Neuronal stem cell (in vitro differentiated cells): ENCODE measurements at regions not wholly inside any gene's neighbourhood (a gene's known extent, or its start where the extent isn't known, plus 50 kb on each side); places are given as distances from the start of the nearest gene placed in this dataset.

Source experiments
- DNase-seq: peaks from one replicate; pipeline ENCODE4 v3.0.0-alpha.2; 2013; ENCODE audit warnings: low spot score
- H2AFZ ChIP-seq: one replicate; pipeline ENCODE4 v1.6.1; 2013; ENCODE audit warnings: mild to moderate bottlenecking, low read length, inconsistent platforms
- H2AK5ac ChIP-seq: 2 replicates; pipeline ENCODE4 v1.6.1; 2013; ENCODE audit warnings: low read depth, mild to moderate bottlenecking, inconsistent platforms, low read length, moderate library complexity, mixed read lengths
- H2BK120ac ChIP-seq: 2 replicates; pipeline ENCODE4 v1.6.1; 2013; ENCODE audit warnings: low read depth, mild to moderate bottlenecking, inconsistent platforms, low read length, moderate library complexity, mixed read lengths
- H2BK12ac ChIP-seq: one replicate; pipeline ENCODE4 v1.6.1; 2013; ENCODE audit warnings: low read length, inconsistent platforms
- H2BK15ac ChIP-seq: 2 replicates; pipeline ENCODE4 v1.6.1; 2013; ENCODE audit warnings: mild to moderate bottlenecking, low read length, inconsistent platforms, mixed read lengths
- H2BK5ac ChIP-seq: one replicate; pipeline ENCODE4 v1.6.1; 2013; ENCODE audit warnings: inconsistent platforms, mild to moderate bottlenecking, low read length, moderate library complexity
- H3K14ac ChIP-seq: one replicate; pipeline ENCODE4 v1.6.1; 2013; ENCODE audit warnings: low read length, inconsistent platforms
- H3K18ac ChIP-seq: 2 replicates; pipeline ENCODE4 v1.6.1; 2013; ENCODE audit warnings: low read length, inconsistent platforms
- H3K23ac ChIP-seq: 2 replicates; pipeline ENCODE4 v1.6.1; 2013; ENCODE audit warnings: low read depth, mild to moderate bottlenecking, mixed read lengths, low read length, inconsistent platforms; ENCODE audit not compliant: poor library complexity
- H3K27ac ChIP-seq: replicated peaks from 3 replicates; pipeline ENCODE4 v1.5.1; 2013; ENCODE audit warnings: low read length, inconsistent platforms
- H3K27me3 ChIP-seq, 3 experiments: 2 replicates each; pipeline ENCODE4 v1.6.1; 2013; ENCODE audit warnings: low read length in 3 of 3, mild to moderate bottlenecking in 2 of 3, inconsistent platforms in 1 of 3, low read depth in 1 of 3, mixed read lengths in 1 of 3, moderate library complexity in 1 of 3; ENCODE audit not compliant: control insufficient read depth in 3 of 3, insufficient read depth in 3 of 3
- H3K36me3 ChIP-seq, 2 donors: replicated peaks in 1 of 2; 2 replicates each; pipeline ENCODE4 v1.6.1; 2013; ENCODE audit warnings: low read length in 2 of 2; ENCODE audit not compliant: control insufficient read depth in 2 of 2, insufficient read depth in 2 of 2
- H3K4ac ChIP-seq: 2 replicates; pipeline ENCODE4 v1.6.1; 2013; ENCODE audit warnings: inconsistent platforms, mild to moderate bottlenecking, low read length, moderate library complexity
- H3K4me1 ChIP-seq, 2 donors: 1 replicate in 1 of 2; 2 replicates in 1 of 2; pipeline ENCODE4 v1.6.1; 2013; ENCODE audit warnings: low read length in 2 of 2, low read depth in 1 of 2; ENCODE audit not compliant: control insufficient read depth in 2 of 2, insufficient read depth in 1 of 2
- H3K4me2 ChIP-seq: one replicate; pipeline ENCODE4 v1.6.1; 2013; ENCODE audit warnings: mild to moderate bottlenecking, low read length, inconsistent platforms; ENCODE audit not compliant: insufficient read depth, poor library complexity, severe bottlenecking
- H3K4me3 ChIP-seq, 2 donors: 2 replicates each; pipeline ENCODE4 v1.5.1; 2013; ENCODE audit warnings: low read length in 2 of 2, mild to moderate bottlenecking in 2 of 2, inconsistent platforms in 1 of 2, moderate library complexity in 1 of 2
- H3K79me1 ChIP-seq: one replicate; pipeline ENCODE4 v1.6.1; 2013; ENCODE audit warnings: low read depth, mild to moderate bottlenecking, inconsistent platforms, low read length, moderate library complexity
- H3K9ac ChIP-seq: one replicate; pipeline ENCODE4 v1.6.1; 2013; ENCODE audit warnings: mild to moderate bottlenecking, low read depth, low read length, inconsistent platforms; ENCODE audit not compliant: poor library complexity
- H3K9me3 ChIP-seq, 2 donors: replicated peaks in 1 of 2; 2 replicates each; pipeline versions ENCODE3 to v1.6.1; 2013; ENCODE audit warnings: low read length in 2 of 2, mild to moderate bottlenecking in 2 of 2, inconsistent platforms in 1 of 2, low read depth in 1 of 2, mixed read lengths in 1 of 2, moderate library complexity in 1 of 2; ENCODE audit not compliant: control insufficient read depth in 2 of 2, insufficient read depth in 1 of 2
- H4K8ac ChIP-seq: one replicate; pipeline ENCODE4 v1.6.1; 2013; ENCODE audit warnings: low read depth, mild to moderate bottlenecking, inconsistent platforms, low read length, moderate library complexity
- H4K91ac ChIP-seq: one replicate; pipeline ENCODE4 v1.6.1; 2013; ENCODE audit warnings: low read length, low read depth, mild to moderate bottlenecking, inconsistent platforms; ENCODE audit not compliant: poor library complexity
- WGBS, 2 donors: extraction: QIAGEN DNeasy Blood & Tissue Kit; methylation state at CpG; one replicate each; pipeline ENCODE4 v1.1.7; 2013; ENCODE audit warnings: missing lambda C conversion rate in 2 of 2, mixed read lengths in 1 of 2; ENCODE audit not compliant: insufficient read length in 2 of 2, insufficient replicate concordance in 1 of 2; ENCODE audit errors: extremely low coverage in 2 of 2; 5-methylcytosine and 5-hydroxymethylcytosine counted together

- no peak overlapping the region for H2BK120ac ChIP-seq
- no peak overlapping the region for H2BK15ac ChIP-seq
- H3K23ac ChIP-seq: no peak overlapping the region
- DNase-seq: no peak
- H3K27me3 ChIP-seq: no peaks in the 10 kb centered on the region
- no peak overlapping the region for H2BK5ac ChIP-seq
- H3K9ac ChIP-seq: no peak overlapping the region
- no peak overlapping the region for H2AFZ ChIP-seq
- no peak overlapping the region for H4K91ac ChIP-seq
- H3K4me1 ChIP-seq: peaks cover 5 to 6% of the 10 kb centered on the region in 2 donors
- H3K18ac ChIP-seq: no peak overlapping the region
- H3K14ac ChIP-seq: no peak overlapping the region
- H3K4me3 ChIP-seq: no peak overlapping the region
- no peak overlapping the region for H2AK5ac ChIP-seq
- H3K27ac ChIP-seq: no peak overlapping the region
- no peaks in the 10 kb centered on the region for H3K36me3 ChIP-seq
- no peak overlapping the region for H3K4me2 ChIP-seq
- no CpG with 5 or more reads among the region's 10 CpGs for WGBS, 2 donors
- no peak overlapping the region for H4K8ac ChIP-seq
- H3K4ac ChIP-seq: no peak overlapping the region
- no peak overlapping the region for H2BK12ac ChIP-seq
- no peaks in the 10 kb centered on the region for H3K79me1 ChIP-seq
- H3K9me3 ChIP-seq: peaks cover 0 to 10% of the 10 kb centered on the region in 2 donors
These were observed 593.1 kb upstream of the CDH5 start for GRCh38 chr16:65773301-65773874.

GRCh38 chr16:65772134-65772732 lies 594.3 kb upstream of the CDH5 start:
- no peak overlapping the region for H3K4me2 ChIP-seq
- H2BK12ac ChIP-seq: no peak overlapping the region
- peaks cover 0 to 8% of the 10 kb centered on the region in 2 donors for H3K9me3 ChIP-seq
- H3K4me3 ChIP-seq: no peak overlapping the region
- no peaks in the 10 kb centered on the region for H3K36me3 ChIP-seq
- H3K23ac ChIP-seq: no peak overlapping the region
- no peak overlapping the region for H2AK5ac ChIP-seq
- no peak for DNase-seq
- H2AFZ ChIP-seq: no peak overlapping the region
- no peak overlapping the region for H2BK5ac ChIP-seq
- H3K18ac ChIP-seq: no peak overlapping the region
- WGBS, 2 donors: no CpG with 5 or more reads among the region's 5 CpGs
- no peaks in the 10 kb centered on the region for H3K27me3 ChIP-seq
- no peak overlapping the region for H4K8ac ChIP-seq
- no peak overlapping the region for H2BK120ac ChIP-seq
- no peak overlapping the region for H3K9ac ChIP-seq
- no peak overlapping the region for H3K27ac ChIP-seq
- no peak overlapping the region for H2BK15ac ChIP-seq
- peaks cover 7 to 13% of the 10 kb centered on the region in 2 donors for H3K4me1 ChIP-seq
- no peak overlapping the region for H3K14ac ChIP-seq
- no peak overlapping the region for H4K91ac ChIP-seq
- no peaks in the 10 kb centered on the region for H3K79me1 ChIP-seq
- H3K4ac ChIP-seq: no peak overlapping the region

DNA sequence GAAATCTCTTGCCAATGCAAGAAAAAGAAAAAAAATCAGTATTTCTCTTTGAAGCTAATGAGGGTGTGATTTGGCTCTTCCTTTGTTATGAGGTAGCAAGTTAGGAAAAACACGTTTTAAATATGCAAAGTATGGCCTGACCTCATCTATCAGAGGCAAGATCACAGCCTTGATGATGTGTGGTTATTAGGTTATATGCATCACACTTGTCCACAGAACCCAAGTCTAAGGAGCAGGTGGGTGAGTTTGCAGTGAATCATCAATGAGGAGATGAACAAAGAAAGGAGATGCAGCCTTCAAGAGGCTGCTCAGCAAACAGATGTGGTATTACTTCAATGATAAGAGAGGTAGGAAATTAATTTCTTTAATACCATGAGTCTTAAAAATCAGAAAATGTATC lies 594.8 kb upstream of the CDH5 start:
- H2BK5ac ChIP-seq: no peak overlapping the region
- H3K9me3 ChIP-seq: peaks cover 0 to 8% of the 10 kb centered on the region in 2 donors
- no peaks in the 10 kb centered on the region for H3K79me1 ChIP-seq
- no peak overlapping the region for H3K9ac ChIP-seq
- H2BK120ac ChIP-seq: no peak overlapping the region
- no peaks in the 10 kb centered on the region for H3K27me3 ChIP-seq
- H2AFZ ChIP-seq: no peak overlapping the region
- WGBS, 2 donors: no CpG with 5 or more reads among the region's 1 CpG
- peaks cover 8 to 16% of the 10 kb centered on the region in 2 donors for H3K4me1 ChIP-seq
- no peaks in the 10 kb centered on the region for H3K36me3 ChIP-seq
- H2BK12ac ChIP-seq: no peak overlapping the region
- no peak overlapping the region for H3K23ac ChIP-seq
- no peak overlapping the region for H4K91ac ChIP-seq
- no peak overlapping the region for H3K27ac ChIP-seq
- no peak overlapping the region for H2AK5ac ChIP-seq
- DNase-seq: no peak
- no peak overlapping the region for H3K4me3 ChIP-seq
- H3K14ac ChIP-seq: no peak overlapping the region
- H3K4ac ChIP-seq: no peak overlapping the region
- H2BK15ac ChIP-seq: no peak overlapping the region
- no peak overlapping the region for H4K8ac ChIP-seq
- no peak overlapping the region for H3K18ac ChIP-seq
- H3K4me2 ChIP-seq: no peak overlapping the region

GRCh38 chr16:65770752-65771151 lies 595.7 kb upstream of the CDH5 start:
- Histone ChIP-seq H3K4me1 (peaks cover 8 to 16% of the 10 kb centered on the region in 2 donors), H4K8ac (no peak overlapping the region), H3K27ac (no peak overlapping the region), H3K27me3 (no peaks in the 10 kb centered on the region), H3K23ac (no peak overlapping the region), H3K9me3 (peaks cover 0 to 8% of the 10 kb centered on the region in 2 donors), H2BK12ac (no peak overlapping the region), H2AK5ac (no peak overlapping the region), H2AFZ (no peak overlapping the region), H2BK5ac (no peak overlapping the region), H3K4ac (no peak overlapping the region), H3K36me3 (no peaks in the 10 kb centered on the region), H3K4me3 (no peak overlapping the region), H2BK120ac (no peak overlapping the region), H3K79me1 (no peaks in the 10 kb centered on the region), H3K14ac (no peak overlapping the region), H3K9ac (no peak overlapping the region), H2BK15ac (no peak overlapping the region), H4K91ac (no peak overlapping the region), H3K4me2 (no peak overlapping the region), H3K18ac (no peak overlapping the region)
- no CpG with 5 or more reads among the region's 1 CpG for WGBS, 2 donors
- no peak for DNase-seq
